ENCODE measurements at regions not wholly inside any gene's neighbourhood (a gene's known extent, or its start where the extent isn't known, plus 50 kb on each side); places are given as distances from the start of the nearest gene placed in this dataset.

- no peak for TF ChIP-seq CTCF (IDR thresholded peaks at IDR 0.05)
- TF ChIP-seq CREB1 (CRISPR knock-in tag; IDR thresholded peaks at IDR 0.05), result no peak
- TF ChIP-seq E2F4 (CRISPR knock-in tag; IDR thresholded peaks at IDR 0.05; ENCODE audit: borderline replicate concordance, low read depth), result no peak
- no peak for TF ChIP-seq MYBL2 (CRISPR knock-in tag; IDR thresholded peaks at IDR 0.05)
- no peak for TF ChIP-seq TCF7 (CRISPR knock-in tag; IDR thresholded peaks at IDR 0.05; ENCODE audit: low read depth)
- TF ChIP-seq E2F1 (CRISPR knock-in tag; IDR thresholded peaks at IDR 0.05), result no peak
- no peak for TF ChIP-seq ZNF121 (CRISPR knock-in tag; IDR thresholded peaks at IDR 0.05)
- no peak for TF ChIP-seq NR3C1 (CRISPR knock-in tag; conservative IDR thresholded peaks at IDR 0.05; ENCODE audit: low read depth)
- TF ChIP-seq TP53 (CRISPR knock-in tag; IDR thresholded peaks at IDR 0.05), result no peak
- no peak for TF ChIP-seq ATF3 (CRISPR knock-in tag; conservative IDR thresholded peaks at IDR 0.05)
- TF ChIP-seq ZNF138 (CRISPR knock-in tag; conservative IDR thresholded peaks at IDR 0.05), result no peak
- TF ChIP-seq ZNF425 (CRISPR knock-in tag; conservative IDR thresholded peaks at IDR 0.05), result no peak
- TF ChIP-seq ZNF281 (CRISPR knock-in tag; IDR thresholded peaks at IDR 0.05), result no peak
Measured at GRCh38 chr1:60828944-60829343, 253.4 kb upstream of the NFIA start.
